Endothelial cell of umbilical vein (primary cell): ENCODE measurements at regions not wholly inside any gene's neighbourhood (a gene's known extent, or its start where the extent isn't known, plus 50 kb on each side); places are given as distances from the start of the nearest gene placed in this dataset.

Source experiments
- EZH2 ChIP-seq: IDR thresholded peaks from 2 replicates; pipeline ENCODE4 v1.6.1; 2012; ENCODE audit warnings: borderline replicate concordance, low read depth, mild to moderate bottlenecking, moderate library complexity, low read length, inconsistent platforms; ENCODE audit not compliant: severe bottlenecking
- MYC ChIP-seq: IDR thresholded peaks from one replicate; pipeline ENCODE4 v1.6.1; 2011; ENCODE audit warnings: mild to moderate bottlenecking, low read depth, low read length
- POLR2A ChIP-seq: IDR thresholded peaks from 2 replicates; pipeline ENCODE4 v1.6.1; 2012; ENCODE audit warnings: low read depth, mild to moderate bottlenecking, control low read depth, low read length
- POLR2AphosphoS5 ChIP-seq: IDR thresholded peaks from 2 replicates; pipeline ENCODE4 v1.6.1; 2012; ENCODE audit warnings: low read depth, mild to moderate bottlenecking, control low read depth, low read length, moderate library complexity; ENCODE audit not compliant: insufficient read depth
- TF ChIP-seq, protein P1 (sequence below), 2 donors: IDR thresholded peaks; 1 replicate in 1 of 2; 2 replicates in 1 of 2; pipeline ENCODE4 v1.5.1; 2011; ENCODE audit warnings: low read length in 2 of 2, mild to moderate bottlenecking in 2 of 2, moderate library complexity in 2 of 2, control low read depth in 1 of 2, inconsistent platforms in 1 of 2, low read depth in 1 of 2; ENCODE audit not compliant: insufficient read depth in 1 of 2; ENCODE audit errors: extremely low read depth in 1 of 2

- TF ChIP-seq MYC (no peak), EZH2 (no peak), POLR2AphosphoS5 (no peak), POLR2A (no peak)
- TF ChIP-seq, protein P1, sequence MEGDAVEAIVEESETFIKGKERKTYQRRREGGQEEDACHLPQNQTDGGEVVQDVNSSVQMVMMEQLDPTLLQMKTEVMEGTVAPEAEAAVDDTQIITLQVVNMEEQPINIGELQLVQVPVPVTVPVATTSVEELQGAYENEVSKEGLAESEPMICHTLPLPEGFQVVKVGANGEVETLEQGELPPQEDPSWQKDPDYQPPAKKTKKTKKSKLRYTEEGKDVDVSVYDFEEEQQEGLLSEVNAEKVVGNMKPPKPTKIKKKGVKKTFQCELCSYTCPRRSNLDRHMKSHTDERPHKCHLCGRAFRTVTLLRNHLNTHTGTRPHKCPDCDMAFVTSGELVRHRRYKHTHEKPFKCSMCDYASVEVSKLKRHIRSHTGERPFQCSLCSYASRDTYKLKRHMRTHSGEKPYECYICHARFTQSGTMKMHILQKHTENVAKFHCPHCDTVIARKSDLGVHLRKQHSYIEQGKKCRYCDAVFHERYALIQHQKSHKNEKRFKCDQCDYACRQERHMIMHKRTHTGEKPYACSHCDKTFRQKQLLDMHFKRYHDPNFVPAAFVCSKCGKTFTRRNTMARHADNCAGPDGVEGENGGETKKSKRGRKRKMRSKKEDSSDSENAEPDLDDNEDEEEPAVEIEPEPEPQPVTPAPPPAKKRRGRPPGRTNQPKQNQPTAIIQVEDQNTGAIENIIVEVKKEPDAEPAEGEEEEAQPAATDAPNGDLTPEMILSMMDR (IDR thresholded peaks at IDR 0.05; ENCODE audit: extremely low read depth in 1 of 2, insufficient read depth in 1 of 2, low read depth in 1 of 2, low read length in 2 of 2): no peak
Observed at GRCh38 chr2:118307864-118308263, 219.6 kb downstream of the INSIG2 start.
